ENCODE measurements at regions not wholly inside any gene's neighbourhood (a gene's known extent, or its start where the extent isn't known, plus 50 kb on each side); places are given as distances from the start of the nearest gene placed in this dataset.

GRCh38 chr20:56762829-56763228, 133.7 kb downstream of the TFAP2C start:
- Histone ChIP-seq H3K23ac (ENCODE audit: low read length) (no peak overlapping the region), H2AK5ac (ENCODE audit: low read length) (no peak overlapping the region), H3K56ac (ENCODE audit: low read length) (no peak overlapping the region), H2BK5ac (ENCODE audit: low read length) (no peak overlapping the region), H4K8ac (ENCODE audit: low read depth, low read length) (no peak overlapping the region), H4K5ac (ENCODE audit: low read length) (no peak overlapping the region), H3K36me3 (ENCODE audit: control insufficient read depth, insufficient read depth, low read length) (no peaks in the 10 kb centered on the region), H3K4me3 (ENCODE audit: low read length) (no peak overlapping the region), H3K18ac (ENCODE audit: low read length) (no peak overlapping the region), H3K27ac (ENCODE audit: low read depth, low read length) (no peak overlapping the region), H3K4me1 (ENCODE audit: control insufficient read depth, low read depth, low read length) (no peaks in the 10 kb centered on the region), H3K79me1 (ENCODE audit: low read length) (no peaks in the 10 kb centered on the region), H3K4me2 (ENCODE audit: low read length) (no peak overlapping the region), H2BK120ac (ENCODE audit: low read depth, low read length) (no peak overlapping the region), H3K79me2 (ENCODE audit: control insufficient read depth, insufficient read depth, low read length) (no peaks in the 10 kb centered on the region), H3K9ac (ENCODE audit: low read length) (no peak overlapping the region), H3K4ac (ENCODE audit: low read depth, low read length) (no peak overlapping the region), H3K27me3 (ENCODE audit: insufficient read depth, low read length, poor library complexity) (no peaks in the 10 kb centered on the region), H2BK15ac (replicated peaks; ENCODE audit: low read depth) (no peak overlapping the region)
- no CpG with 5 or more reads among the region's 8 CpGs for WGBS (ENCODE audit: extremely low coverage, insufficient coverage, low lambda C conversion rate)
- no peak for DNase-seq

GRCh38 chr20:56764671-56765070, 135.6 kb downstream of the TFAP2C start:
- Histone ChIP-seq H3K9ac (ENCODE audit: low read length) (no peak overlapping the region), H3K4me1 (ENCODE audit: control insufficient read depth, low read depth, low read length) (no peaks in the 10 kb centered on the region), H2AK5ac (ENCODE audit: low read length) (no peak overlapping the region), H2BK15ac (replicated peaks; ENCODE audit: low read depth) (no peak overlapping the region), H3K79me1 (ENCODE audit: low read length) (no peaks in the 10 kb centered on the region), H3K36me3 (ENCODE audit: control insufficient read depth, insufficient read depth, low read length) (no peaks in the 10 kb centered on the region), H3K4me3 (ENCODE audit: low read length) (no peak overlapping the region), H3K27ac (ENCODE audit: low read depth, low read length) (no peak overlapping the region), H3K4me2 (ENCODE audit: low read length) (no peak overlapping the region), H4K5ac (ENCODE audit: low read length) (no peak overlapping the region), H4K8ac (ENCODE audit: low read depth, low read length) (no peak overlapping the region), H3K56ac (ENCODE audit: low read length) (no peak overlapping the region), H3K79me2 (ENCODE audit: control insufficient read depth, insufficient read depth, low read length) (no peaks in the 10 kb centered on the region), H2BK5ac (ENCODE audit: low read length) (no peak overlapping the region), H3K4ac (ENCODE audit: low read depth, low read length) (no peak overlapping the region), H3K18ac (ENCODE audit: low read length) (no peak overlapping the region), H2BK120ac (ENCODE audit: low read depth, low read length) (no peak overlapping the region), H3K27me3 (ENCODE audit: insufficient read depth, low read length, poor library complexity) (no peaks in the 10 kb centered on the region), H3K23ac (ENCODE audit: low read length) (no peak overlapping the region)
- no CpG with 5 or more reads among the region's 15 CpGs for WGBS (ENCODE audit: extremely low coverage, insufficient coverage, low lambda C conversion rate)
- DNase-seq: no peak

GRCh38 chr20:56765172-56766073, 136.3 kb downstream of the TFAP2C start:
- Histone ChIP-seq H3K27me3 (ENCODE audit: insufficient read depth, low read length, poor library complexity) (no peaks in the 10 kb centered on the region), H3K36me3 (ENCODE audit: control insufficient read depth, insufficient read depth, low read length) (no peaks in the 10 kb centered on the region), H3K18ac (ENCODE audit: low read length) (no peak overlapping the region), H3K9ac (ENCODE audit: low read length) (no peak overlapping the region), H4K5ac (ENCODE audit: low read length) (no peak overlapping the region), H2BK120ac (ENCODE audit: low read depth, low read length) (no peak overlapping the region), H3K56ac (ENCODE audit: low read length) (no peak overlapping the region), H3K79me1 (ENCODE audit: low read length) (no peaks in the 10 kb centered on the region), H3K23ac (ENCODE audit: low read length) (no peak overlapping the region), H3K4me1 (ENCODE audit: control insufficient read depth, low read depth, low read length) (no peaks in the 10 kb centered on the region), H3K79me2 (ENCODE audit: control insufficient read depth, insufficient read depth, low read length) (no peaks in the 10 kb centered on the region), H3K27ac (ENCODE audit: low read depth, low read length) (no peak overlapping the region), H2AK5ac (ENCODE audit: low read length) (no peak overlapping the region), H4K8ac (ENCODE audit: low read depth, low read length) (no peak overlapping the region), H2BK15ac (replicated peaks; ENCODE audit: low read depth) (no peak overlapping the region), H3K4me3 (ENCODE audit: low read length) (no peak overlapping the region), H3K4ac (ENCODE audit: low read depth, low read length) (no peak overlapping the region), H2BK5ac (ENCODE audit: low read length) (no peak overlapping the region), H3K4me2 (ENCODE audit: low read length) (no peak overlapping the region)
- no CpG with 5 or more reads among the region's 12 CpGs for WGBS (ENCODE audit: extremely low coverage, insufficient coverage, low lambda C conversion rate)
- no peak for DNase-seq

- no peaks in the 10 kb centered on the region for H3K4me1 ChIP-seq (ENCODE audit: control insufficient read depth, low read depth, low read length)
- H4K8ac ChIP-seq (ENCODE audit: low read depth, low read length): no peak overlapping the region
- no peak overlapping the region for H3K18ac ChIP-seq (ENCODE audit: low read length)
- no peak overlapping the region for H3K4ac ChIP-seq (ENCODE audit: low read depth, low read length)
- H2BK15ac ChIP-seq (replicated peaks; ENCODE audit: low read depth): no peak overlapping the region
- no peak overlapping the region for H2BK120ac ChIP-seq (ENCODE audit: low read depth, low read length)
- WGBS (ENCODE audit: extremely low coverage, insufficient coverage, low lambda C conversion rate): no CpG with 5 or more reads among the region's 3 CpGs
- no peak for DNase-seq
- no peak overlapping the region for H3K4me3 ChIP-seq (ENCODE audit: low read length)
- no peak overlapping the region for H4K5ac ChIP-seq (ENCODE audit: low read length)
- no peak overlapping the region for H2AK5ac ChIP-seq (ENCODE audit: low read length)
- H3K9ac ChIP-seq (ENCODE audit: low read length): no peak overlapping the region
- no peaks in the 10 kb centered on the region for H3K79me1 ChIP-seq (ENCODE audit: low read length)
- no peak overlapping the region for H3K56ac ChIP-seq (ENCODE audit: low read length)
- H3K27me3 ChIP-seq (ENCODE audit: insufficient read depth, low read length, poor library complexity): no peaks in the 10 kb centered on the region
- no peaks in the 10 kb centered on the region for H3K79me2 ChIP-seq (ENCODE audit: control insufficient read depth, insufficient read depth, low read length)
- H3K36me3 ChIP-seq (ENCODE audit: control insufficient read depth, insufficient read depth, low read length): no peaks in the 10 kb centered on the region
- no peak overlapping the region for H3K4me2 ChIP-seq (ENCODE audit: low read length)
- no peak overlapping the region for H3K23ac ChIP-seq (ENCODE audit: low read length)
- H3K27ac ChIP-seq (ENCODE audit: low read depth, low read length): no peak overlapping the region
- no peak overlapping the region for H2BK5ac ChIP-seq (ENCODE audit: low read length)
Observed at GRCh38 chr20:56766528-56766927, 137.4 kb downstream of the TFAP2C start.

- no peak overlapping the region for H2BK15ac ChIP-seq (replicated peaks; ENCODE audit: low read depth)
- no peak overlapping the region for H2BK5ac ChIP-seq (ENCODE audit: low read length)
- no peaks in the 10 kb centered on the region for H3K79me1 ChIP-seq (ENCODE audit: low read length)
- no peak overlapping the region for H4K8ac ChIP-seq (ENCODE audit: low read depth, low read length)
- no CpG with 5 or more reads among the region's 7 CpGs for WGBS (ENCODE audit: extremely low coverage, insufficient coverage, low lambda C conversion rate)
- no peak overlapping the region for H2BK120ac ChIP-seq (ENCODE audit: low read depth, low read length)
- H3K27ac ChIP-seq (ENCODE audit: low read depth, low read length): no peak overlapping the region
- no peaks in the 10 kb centered on the region for H3K79me2 ChIP-seq (ENCODE audit: control insufficient read depth, insufficient read depth, low read length)
- no peak overlapping the region for H4K5ac ChIP-seq (ENCODE audit: low read length)
- H2AK5ac ChIP-seq (ENCODE audit: low read length): no peak overlapping the region
- no peaks in the 10 kb centered on the region for H3K4me1 ChIP-seq (ENCODE audit: control insufficient read depth, low read depth, low read length)
- H3K56ac ChIP-seq (ENCODE audit: low read length): no peak overlapping the region
- no peak for DNase-seq
- no peaks in the 10 kb centered on the region for H3K36me3 ChIP-seq (ENCODE audit: control insufficient read depth, insufficient read depth, low read length)
- no peak overlapping the region for H3K23ac ChIP-seq (ENCODE audit: low read length)
- H3K4me3 ChIP-seq (ENCODE audit: low read length): no peak overlapping the region
- H3K18ac ChIP-seq (ENCODE audit: low read length): no peak overlapping the region
- H3K27me3 ChIP-seq (ENCODE audit: insufficient read depth, low read length, poor library complexity): no peaks in the 10 kb centered on the region
- no peak overlapping the region for H3K4ac ChIP-seq (ENCODE audit: low read depth, low read length)
- H3K4me2 ChIP-seq (ENCODE audit: low read length): no peak overlapping the region
- no peak overlapping the region for H3K9ac ChIP-seq (ENCODE audit: low read length)
Observed at GRCh38 chr20:56769921-56770600, 141.0 kb downstream of the TFAP2C start.
